H9 (cell line): ENCODE measurements at regions not wholly inside any gene's neighbourhood (a gene's known extent, or its start where the extent isn't known, plus 50 kb on each side); places are given as distances from the start of the nearest gene placed in this dataset.

Source experiments
- DNase-seq: peaks from one replicate; pipeline ENCODE4 v3.0.0-alpha.2; 2017
- H2AFZ ChIP-seq: one replicate; pipeline ENCODE4 v1.6.1; 2013; ENCODE audit warnings: mild to moderate bottlenecking, low read length, control low read depth, moderate library complexity
- H2AK5ac ChIP-seq: 2 replicates; pipeline ENCODE4 v1.6.1; 2013; ENCODE audit warnings: low read length, control low read depth, mixed read lengths; ENCODE audit not compliant: insufficient read length
- H2BK120ac ChIP-seq: one replicate; pipeline ENCODE4 v1.6.1; 2013; ENCODE audit warnings: low read depth, mild to moderate bottlenecking, low read length, control low read depth, inconsistent platforms; ENCODE audit not compliant: poor library complexity, severe bottlenecking
- H2BK12ac ChIP-seq: 2 replicates; pipeline ENCODE4 v1.6.1; 2013; ENCODE audit warnings: low read length, control low read depth, mixed read lengths, low read depth; ENCODE audit not compliant: insufficient read length
- H2BK15ac ChIP-seq: 2 replicates; pipeline ENCODE4 v1.6.1; 2013; ENCODE audit warnings: low read depth, low read length, control low read depth
- H2BK20ac ChIP-seq: one replicate; pipeline ENCODE4 v1.6.1; 2013; ENCODE audit warnings: low read depth, mild to moderate bottlenecking, low read length, control low read depth, inconsistent platforms; ENCODE audit not compliant: poor library complexity, severe bottlenecking
- H2BK5ac ChIP-seq: 2 replicates; pipeline ENCODE4 v1.6.1; 2013; ENCODE audit warnings: low read length, control low read depth, mixed read lengths; ENCODE audit not compliant: insufficient read length
- H3K14ac ChIP-seq: 2 replicates; pipeline ENCODE4 v1.6.1; 2013; ENCODE audit warnings: low read length, control low read depth; ENCODE audit not compliant: insufficient read depth
- H3K18ac ChIP-seq: 2 replicates; pipeline ENCODE4 v1.6.1; 2013; ENCODE audit warnings: low read depth, mild to moderate bottlenecking, mixed read lengths, low read length, control low read depth; ENCODE audit not compliant: insufficient read length
- H3K23ac ChIP-seq: 2 replicates; pipeline ENCODE4 v1.6.1; 2013; ENCODE audit warnings: low read length, control low read depth, mixed read lengths, low read depth; ENCODE audit not compliant: insufficient read length
- H3K23me2 ChIP-seq: 2 replicates; pipeline ENCODE4 v1.6.1; 2013; ENCODE audit warnings: low read depth, mild to moderate bottlenecking, mixed read lengths, low read length, control low read depth; ENCODE audit not compliant: insufficient read length, poor library complexity, severe bottlenecking
- H3K27ac ChIP-seq: 2 replicates; pipeline ENCODE4 v1.5.1; 2013; ENCODE audit warnings: low read length, control low read depth, mixed read lengths, low read depth; ENCODE audit not compliant: insufficient read length
- H3K27me3 ChIP-seq: 2 replicates; pipeline ENCODE4 v1.6.1; 2013; ENCODE audit warnings: low read length, control low read depth, inconsistent platforms; ENCODE audit not compliant: insufficient read depth
- H3K4ac ChIP-seq: 2 replicates; pipeline ENCODE4 v1.6.1; 2013; ENCODE audit warnings: low read depth, mild to moderate bottlenecking, control low read depth, inconsistent platforms, low read length, moderate library complexity
- H3K4me1 ChIP-seq: 2 replicates; pipeline ENCODE4 v1.6.1; 2013; ENCODE audit warnings: low read length, control low read depth, inconsistent platforms; ENCODE audit not compliant: insufficient read depth
- H3K4me2 ChIP-seq: 2 replicates; pipeline ENCODE4 v1.6.1; 2013; ENCODE audit warnings: low read length, control low read depth, mixed read lengths; ENCODE audit not compliant: insufficient read length, insufficient read depth
- H3K56ac ChIP-seq: 2 replicates; pipeline ENCODE4 v1.6.1; 2013; ENCODE audit warnings: low read depth, mild to moderate bottlenecking, mixed read lengths, low read length, control low read depth; ENCODE audit not compliant: insufficient read length
- H3K79me1 ChIP-seq: 2 replicates; pipeline ENCODE4 v1.6.1; 2013; ENCODE audit warnings: low read depth, mild to moderate bottlenecking, moderate library complexity, low read length, control low read depth, inconsistent platforms; ENCODE audit not compliant: insufficient read depth, poor library complexity, severe bottlenecking
- H3K79me2 ChIP-seq: 2 replicates; pipeline ENCODE4 v1.6.1; 2013; ENCODE audit warnings: low read length, control low read depth, inconsistent platforms; ENCODE audit not compliant: insufficient read depth
- H3K9ac ChIP-seq: 2 replicates; pipeline ENCODE4 v1.6.1; 2013; ENCODE audit warnings: low read length, control low read depth, mixed read lengths; ENCODE audit not compliant: insufficient read length; ENCODE audit errors: extremely low read depth
- H3K9me3 ChIP-seq: one replicate; pipeline ENCODE4 v1.6.1; 2013; ENCODE audit warnings: low read depth, low read length, inconsistent platforms; ENCODE audit not compliant: control insufficient read depth
- H3T11ph ChIP-seq: one replicate; pipeline ENCODE4 v1.6.1; 2013; ENCODE audit warnings: mild to moderate bottlenecking, low read length, control low read depth, inconsistent platforms
- H4K20me1 ChIP-seq: one replicate; pipeline ENCODE4 v1.6.1; 2013; ENCODE audit not compliant: control insufficient read depth, insufficient read length, insufficient read depth
- H4K5ac ChIP-seq: 2 replicates; pipeline ENCODE4 v1.6.1; 2013; ENCODE audit warnings: low read depth, mild to moderate bottlenecking, mixed read lengths, low read length, control low read depth; ENCODE audit not compliant: insufficient read length
- H4K8ac ChIP-seq: replicated peaks from 2 replicates; pipeline ENCODE4 v1.6.1; 2013; ENCODE audit warnings: low read length, control low read depth, mixed read lengths, low read depth; ENCODE audit not compliant: insufficient read length
- H4K91ac ChIP-seq: 2 replicates; pipeline ENCODE4 v1.6.1; 2013; ENCODE audit warnings: low read depth, mild to moderate bottlenecking, moderate library complexity, mixed read lengths, low read length, control low read depth; ENCODE audit not compliant: insufficient read length
- H3K27ac Mint-ChIP-seq, 3 experiments: 2 replicates in 2 of 3; 3 replicates in 1 of 3; pipeline ENCODE4 v1.8.0; 2020 to 2021; ENCODE audit warnings: mixed read lengths in 3 of 3, mild to moderate bottlenecking in 1 of 3, moderate library complexity in 1 of 3
- H3K27me3 Mint-ChIP-seq: 2 replicates; pipeline ENCODE4 v1.8.0; 2021; ENCODE audit warnings: low read depth, mild to moderate bottlenecking, moderate library complexity, mixed read lengths
- H3K36me3 Mint-ChIP-seq, 3 experiments: 2 replicates in 2 of 3; 3 replicates in 1 of 3; pipeline ENCODE4 v1.8.0; 2020 to 2021; ENCODE audit warnings: low read depth in 3 of 3, mixed read lengths in 3 of 3; ENCODE audit not compliant: insufficient read depth in 1 of 3
- H3K4me1 Mint-ChIP-seq, 2 experiments: 2 replicates each; pipeline ENCODE4 v1.8.0; 2020; ENCODE audit warnings: mixed read lengths in 2 of 2
- H3K4me3 Mint-ChIP-seq, 2 experiments: 2 replicates in 1 of 2; 3 replicates in 1 of 2; pipeline ENCODE4 v1.8.0; 2020 to 2021; ENCODE audit warnings: mild to moderate bottlenecking in 2 of 2, mixed read lengths in 2 of 2, moderate library complexity in 1 of 2
- H3K9me3 Mint-ChIP-seq, 2 experiments: 2 replicates in 1 of 2; 3 replicates in 1 of 2; pipeline ENCODE4 v1.8.0; 2020; ENCODE audit warnings: mild to moderate bottlenecking in 2 of 2, mixed read lengths in 2 of 2, moderate library complexity in 1 of 2
- TF ChIP-seq, protein P1 (sequence below): fragments of 200-600 bp; sonication (generic); conservative IDR thresholded peaks from 3 replicates; pipeline ENCODE4 v1.8.0; 2021; ENCODE audit warnings: antibody characterized with exemption, mild to moderate bottlenecking

DNA sequence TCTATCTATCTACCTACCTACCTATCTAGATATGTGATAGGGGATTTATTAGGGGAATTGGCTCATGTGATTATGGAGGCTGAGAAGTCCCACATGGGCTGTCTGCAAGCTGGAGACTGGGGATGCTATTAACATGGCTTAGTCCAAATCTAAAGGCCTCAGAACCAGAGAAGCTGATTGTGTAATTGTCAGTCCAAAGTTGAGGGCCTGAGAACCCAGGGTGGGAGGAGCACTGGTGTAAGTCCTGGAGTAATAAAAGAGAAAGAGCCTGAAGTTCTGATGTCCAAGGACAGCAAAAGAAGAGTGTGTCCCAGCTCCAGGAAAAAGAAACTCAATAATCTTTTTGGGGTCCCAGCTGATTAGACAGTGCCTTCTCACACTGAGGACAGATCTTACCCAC, 98.5 kb upstream of the SEL1L start:
- H3K9me3 ChIP-seq = no peaks in the 10 kb centered on the region
- H3K27ac Mint-ChIP-seq = no peak overlapping the region
- DNase-seq = no peak
- H3K9me3 Mint-ChIP-seq = no peaks in the 10 kb centered on the region
- no peaks in the 10 kb centered on the region for H3K79me2 ChIP-seq
- H2AK5ac ChIP-seq = no peak overlapping the region
- TF ChIP-seq, protein P1, sequence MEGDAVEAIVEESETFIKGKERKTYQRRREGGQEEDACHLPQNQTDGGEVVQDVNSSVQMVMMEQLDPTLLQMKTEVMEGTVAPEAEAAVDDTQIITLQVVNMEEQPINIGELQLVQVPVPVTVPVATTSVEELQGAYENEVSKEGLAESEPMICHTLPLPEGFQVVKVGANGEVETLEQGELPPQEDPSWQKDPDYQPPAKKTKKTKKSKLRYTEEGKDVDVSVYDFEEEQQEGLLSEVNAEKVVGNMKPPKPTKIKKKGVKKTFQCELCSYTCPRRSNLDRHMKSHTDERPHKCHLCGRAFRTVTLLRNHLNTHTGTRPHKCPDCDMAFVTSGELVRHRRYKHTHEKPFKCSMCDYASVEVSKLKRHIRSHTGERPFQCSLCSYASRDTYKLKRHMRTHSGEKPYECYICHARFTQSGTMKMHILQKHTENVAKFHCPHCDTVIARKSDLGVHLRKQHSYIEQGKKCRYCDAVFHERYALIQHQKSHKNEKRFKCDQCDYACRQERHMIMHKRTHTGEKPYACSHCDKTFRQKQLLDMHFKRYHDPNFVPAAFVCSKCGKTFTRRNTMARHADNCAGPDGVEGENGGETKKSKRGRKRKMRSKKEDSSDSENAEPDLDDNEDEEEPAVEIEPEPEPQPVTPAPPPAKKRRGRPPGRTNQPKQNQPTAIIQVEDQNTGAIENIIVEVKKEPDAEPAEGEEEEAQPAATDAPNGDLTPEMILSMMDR = no peak
- H3K4me3 Mint-ChIP-seq = no peak overlapping the region
- no peak overlapping the region for H3K56ac ChIP-seq
- no peaks in the 10 kb centered on the region for H3K36me3 Mint-ChIP-seq
- no peak overlapping the region for H3T11ph ChIP-seq
- H4K91ac ChIP-seq = no peak overlapping the region
- H3K18ac ChIP-seq = no peak overlapping the region
- H2BK15ac ChIP-seq = no peak overlapping the region
- H3K79me1 ChIP-seq = no peaks in the 10 kb centered on the region
- no peak overlapping the region for H4K5ac ChIP-seq
- no peaks in the 10 kb centered on the region for H3K4me1 ChIP-seq
- H4K8ac ChIP-seq = no peak overlapping the region
- H3K23ac ChIP-seq = no peak overlapping the region
- no peak overlapping the region for H3K4ac ChIP-seq
- H2BK5ac ChIP-seq = no peak overlapping the region
- no peak overlapping the region for H3K9ac ChIP-seq
- H3K27me3 Mint-ChIP-seq = no peaks in the 10 kb centered on the region; the same call in none of the 2 replicates
- H2AFZ ChIP-seq = no peak overlapping the region
- H3K4me2 ChIP-seq = no peak overlapping the region
- no peaks in the 10 kb centered on the region for H4K20me1 ChIP-seq
- H3K4me1 Mint-ChIP-seq = no peaks in the 10 kb centered on the region
- no peak overlapping the region for H3K27ac ChIP-seq
- no peaks in the 10 kb centered on the region for H3K23me2 ChIP-seq
- H3K14ac ChIP-seq = no peak overlapping the region
- no peak overlapping the region for H2BK20ac ChIP-seq
- no peak overlapping the region for H2BK120ac ChIP-seq
- H2BK12ac ChIP-seq = no peak overlapping the region
- H3K27me3 ChIP-seq = no peaks in the 10 kb centered on the region
